Peyer's patch (tissue), 4 donors: ENCODE measurements at regions not wholly inside any gene's neighbourhood (a gene's known extent, or its start where the extent isn't known, plus 50 kb on each side); places are given as distances from the start of the nearest gene placed in this dataset.

Experiments used
- DNase-seq, 3 donors: peaks; one replicate each; pipeline ENCODE4 v3.0.0-alpha.2; 2017 to 2019
- H3K27ac ChIP-seq, 4 donors: fragments of 200-600 bp; sonication (generic); one replicate each; pipeline ENCODE4 v1.5.1; 2016 to 2019
- H3K27me3 ChIP-seq, 2 donors: fragments of 200-600 bp; sonication (generic); one replicate each; pipeline ENCODE4 v1.5.1; 2019
- H3K36me3 ChIP-seq, 3 donors: fragments of 200-600 bp; sonication (generic); one replicate each; pipeline ENCODE4 v1.5.1; 2016 to 2019
- H3K4me1 ChIP-seq, 4 donors: fragments of 200-600 bp; sonication (generic); one replicate each; pipeline ENCODE4 v1.5.1; 2016 to 2019
- H3K4me3 ChIP-seq, 4 donors: fragments of 200-600 bp; sonication (generic); 1 replicate in 3 of 4; 2 replicates in 1 of 4; pipeline ENCODE4 v1.5.1; 2016 to 2019; ENCODE audit warnings: mild to moderate bottlenecking in 1 of 4
- H3K9me3 ChIP-seq, 4 donors: fragments of 200-600 bp; sonication (generic); one replicate each; pipeline ENCODE4 v1.5.1; 2016 to 2019; ENCODE audit warnings: mild to moderate bottlenecking in 1 of 4
- POLR2A ChIP-seq, 2 donors: fragments of 450-650 bp; IDR thresholded peaks; one replicate each; pipeline ENCODE4 v1.5.1; 2017; ENCODE audit warnings: antibody characterized with exemption in 2 of 2, mild to moderate bottlenecking in 2 of 2, moderate library complexity in 2 of 2
- TF ChIP-seq, protein P1 (sequence below), 6 experiments: fragments of 450-650 bp in 4 of 6; fragments of 200-600 bp in 2 of 6; sonication (generic) in 1 of 6; IDR thresholded peaks; one replicate each; pipeline ENCODE4 v1.5.1; 2017 to 2019; ENCODE audit warnings: antibody characterized with exemption in 6 of 6, mild to moderate bottlenecking in 3 of 6, moderate library complexity in 1 of 6

GRCh38 chr1:65494671-65495070 lies 74.2 kb downstream of the LEPR start:
- Histone ChIP-seq H3K27me3 (no peaks in the 10 kb centered on the region), H3K4me3 (no peak overlapping the region), H3K27ac (no peak overlapping the region), H3K4me1 (no peaks in the 10 kb centered on the region), H3K36me3 (no peaks in the 10 kb centered on the region), H3K9me3 (no peaks in the 10 kb centered on the region)
- no peak for DNase-seq
- TF ChIP-seq, protein P1, sequence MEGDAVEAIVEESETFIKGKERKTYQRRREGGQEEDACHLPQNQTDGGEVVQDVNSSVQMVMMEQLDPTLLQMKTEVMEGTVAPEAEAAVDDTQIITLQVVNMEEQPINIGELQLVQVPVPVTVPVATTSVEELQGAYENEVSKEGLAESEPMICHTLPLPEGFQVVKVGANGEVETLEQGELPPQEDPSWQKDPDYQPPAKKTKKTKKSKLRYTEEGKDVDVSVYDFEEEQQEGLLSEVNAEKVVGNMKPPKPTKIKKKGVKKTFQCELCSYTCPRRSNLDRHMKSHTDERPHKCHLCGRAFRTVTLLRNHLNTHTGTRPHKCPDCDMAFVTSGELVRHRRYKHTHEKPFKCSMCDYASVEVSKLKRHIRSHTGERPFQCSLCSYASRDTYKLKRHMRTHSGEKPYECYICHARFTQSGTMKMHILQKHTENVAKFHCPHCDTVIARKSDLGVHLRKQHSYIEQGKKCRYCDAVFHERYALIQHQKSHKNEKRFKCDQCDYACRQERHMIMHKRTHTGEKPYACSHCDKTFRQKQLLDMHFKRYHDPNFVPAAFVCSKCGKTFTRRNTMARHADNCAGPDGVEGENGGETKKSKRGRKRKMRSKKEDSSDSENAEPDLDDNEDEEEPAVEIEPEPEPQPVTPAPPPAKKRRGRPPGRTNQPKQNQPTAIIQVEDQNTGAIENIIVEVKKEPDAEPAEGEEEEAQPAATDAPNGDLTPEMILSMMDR (IDR thresholded peaks at IDR 0.05): no peak
- TF ChIP-seq POLR2A (IDR thresholded peaks at IDR 0.05): no peak

DNA sequence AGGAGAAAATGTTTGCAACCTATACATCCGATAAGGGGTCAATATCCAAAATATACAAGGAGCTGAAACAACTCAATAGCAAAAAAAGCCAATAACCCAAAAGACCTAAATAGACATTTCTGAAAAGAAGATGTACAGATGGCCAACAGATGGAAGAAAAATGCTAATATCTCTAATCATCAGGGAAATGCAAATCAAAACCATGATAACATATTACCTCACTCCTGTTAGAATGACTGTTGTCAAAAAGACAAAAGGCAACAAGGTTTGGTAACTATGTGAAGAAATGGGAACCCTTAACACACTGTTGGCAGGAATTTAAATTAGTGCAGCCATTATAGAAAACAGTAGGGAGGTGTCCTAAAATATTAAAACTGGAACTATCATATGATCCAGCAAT lies 74.7 kb downstream of the LEPR start:
- Histone ChIP-seq H3K36me3 (no peaks in the 10 kb centered on the region), H3K4me3 (no peak overlapping the region), H3K9me3 (no peaks in the 10 kb centered on the region), H3K27me3 (no peaks in the 10 kb centered on the region), H3K27ac (no peak overlapping the region), H3K4me1 (no peaks in the 10 kb centered on the region)
- no peak for TF ChIP-seq POLR2A (IDR thresholded peaks at IDR 0.05)
- TF ChIP-seq, protein P1 (IDR thresholded peaks at IDR 0.05): no peak
- no peak for DNase-seq

GRCh38 chr1:65497256-65497830 lies 76.9 kb downstream of the LEPR start:
- TF ChIP-seq, protein P1 (IDR thresholded peaks at IDR 0.05): no peak
- TF ChIP-seq POLR2A (IDR thresholded peaks at IDR 0.05): no peak
- Histone ChIP-seq H3K27ac (no peak overlapping the region), H3K27me3 (no peaks in the 10 kb centered on the region), H3K4me1 (no peaks in the 10 kb centered on the region), H3K9me3 (no peaks in the 10 kb centered on the region), H3K4me3 (no peak overlapping the region), H3K36me3 (no peaks in the 10 kb centered on the region)
- no peak for DNase-seq

DNA sequence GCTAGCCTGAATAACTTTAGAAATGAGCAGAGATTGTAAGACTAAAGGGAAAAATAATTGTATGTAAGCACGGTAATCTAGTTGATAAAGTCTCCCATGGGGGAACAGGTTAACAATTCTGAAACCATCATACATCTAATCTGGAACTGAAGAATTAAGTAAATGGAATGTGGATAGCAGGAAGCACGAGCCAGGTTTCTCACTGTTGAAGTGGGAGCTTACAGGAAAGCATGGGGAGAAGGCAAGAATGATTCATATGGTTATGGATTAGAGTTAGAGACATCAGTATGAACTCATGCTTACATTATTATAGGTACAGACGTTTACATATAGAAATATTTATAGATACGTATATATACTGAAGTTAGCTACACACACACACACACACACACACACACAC lies 83.0 kb downstream of the LEPR start:
- H3K27ac ChIP-seq: no peak overlapping the region
- no peak overlapping the region for H3K4me3 ChIP-seq
- no peaks in the 10 kb centered on the region for H3K9me3 ChIP-seq
- H3K36me3 ChIP-seq: no peaks in the 10 kb centered on the region
- TF ChIP-seq POLR2A (IDR thresholded peaks at IDR 0.05): no peak
- TF ChIP-seq, protein P1 (IDR thresholded peaks at IDR 0.05): no peak
- no peaks in the 10 kb centered on the region for H3K4me1 ChIP-seq
- DNase-seq: no peak
- no peaks in the 10 kb centered on the region for H3K27me3 ChIP-seq

DNA sequence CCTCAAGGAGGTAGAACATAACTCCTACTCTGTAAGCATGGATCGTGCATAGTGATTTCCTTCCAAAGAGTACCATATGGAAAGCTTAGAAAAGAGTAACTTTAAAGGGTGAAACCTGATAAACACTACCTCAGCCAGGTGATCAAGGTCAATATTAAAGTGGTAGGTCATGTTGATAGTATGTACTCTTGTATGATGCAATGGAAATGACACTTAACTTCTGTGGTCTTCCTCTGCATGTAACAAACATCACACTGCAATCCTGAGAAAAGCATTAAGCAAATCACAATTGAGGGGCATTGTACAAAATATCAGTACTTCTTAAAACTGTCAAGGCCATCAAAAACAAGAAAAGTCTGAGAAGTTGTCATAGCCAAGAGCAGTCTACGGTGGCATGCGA lies 83.8 kb downstream of the LEPR start:
- H3K27ac ChIP-seq: no peak overlapping the region
- H3K27me3 ChIP-seq: no peaks in the 10 kb centered on the region
- H3K4me3 ChIP-seq: no peak overlapping the region
- no peaks in the 10 kb centered on the region for H3K36me3 ChIP-seq
- no peaks in the 10 kb centered on the region for H3K4me1 ChIP-seq
- H3K9me3 ChIP-seq: no peaks in the 10 kb centered on the region
- DNase-seq: no peak
- no peak for TF ChIP-seq POLR2A (IDR thresholded peaks at IDR 0.05)
- TF ChIP-seq, protein P1 (IDR thresholded peaks at IDR 0.05): no peak
